ENCODE measurements at regions not wholly inside any gene's neighbourhood (a gene's known extent, or its start where the extent isn't known, plus 50 kb on each side); places are given as distances from the start of the nearest gene placed in this dataset.
"Not testable (repeated sequence)": the region's sequence is repeated elsewhere in the genome, so short reads cannot be mapped to it uniquely, and the experiment has no call there.

DNA sequence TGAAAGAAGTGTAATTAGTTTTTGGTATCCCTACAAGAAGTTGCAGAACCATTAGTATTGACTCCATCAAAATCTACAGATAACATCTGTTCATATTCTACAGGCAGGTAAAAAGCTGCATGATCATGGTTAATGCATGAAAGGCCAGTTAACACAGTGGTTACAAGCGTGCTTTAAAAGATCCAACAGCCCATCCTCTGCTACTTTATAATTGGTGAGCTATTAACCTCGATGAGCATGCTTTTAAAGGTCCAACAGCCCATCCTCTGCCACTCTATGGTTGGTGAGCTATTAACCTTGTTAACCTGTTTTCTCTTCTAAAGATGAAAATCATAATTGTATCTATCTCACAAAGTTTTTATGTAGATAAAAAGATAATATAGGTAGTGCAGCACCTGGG lies 289.3 kb downstream of the DUSP6 start:
- no peak for DNase-seq (ENCODE audit: low read depth in 2 of 2)

DNA sequence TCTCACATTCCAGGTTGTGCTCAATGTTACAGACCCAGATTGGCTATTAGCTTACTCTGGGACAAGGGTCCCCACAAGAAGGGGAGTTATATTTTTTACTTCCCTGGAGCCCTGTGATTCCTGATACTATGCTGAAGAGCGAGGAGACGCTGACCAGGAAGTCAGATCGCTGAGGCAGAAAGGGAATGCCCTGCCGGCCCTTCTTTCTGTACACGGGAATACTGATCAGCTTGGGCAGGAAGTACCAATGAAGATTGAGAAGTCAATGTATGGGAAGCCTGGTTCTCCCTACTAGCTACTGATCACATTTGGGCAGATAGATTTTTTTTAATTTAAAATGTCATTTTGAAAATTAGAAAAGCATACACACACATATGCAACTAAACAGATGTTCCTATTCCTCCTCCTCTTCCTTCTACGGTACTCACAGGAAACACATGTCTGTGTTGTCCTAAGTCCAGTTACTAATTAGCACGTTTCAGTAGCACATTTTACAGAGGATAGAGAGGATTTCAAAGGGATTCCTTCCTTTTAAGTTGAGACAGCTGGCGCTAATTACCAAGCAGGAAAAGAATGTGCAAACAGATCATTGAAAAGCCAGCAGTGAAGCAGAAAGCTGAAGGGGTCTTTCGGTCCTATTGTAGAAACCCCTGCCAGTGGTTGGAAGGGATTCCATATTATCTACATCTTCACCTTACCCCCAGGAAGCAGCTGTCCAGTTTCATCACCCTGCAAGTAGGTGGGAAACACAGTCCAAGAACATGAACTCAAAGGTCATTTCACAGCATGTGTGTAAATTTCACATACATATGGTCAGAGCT lies 292.4 kb downstream of the DUSP6 start:
- DNase-seq (ENCODE audit: low read depth in 2 of 2) = no peak

DNA sequence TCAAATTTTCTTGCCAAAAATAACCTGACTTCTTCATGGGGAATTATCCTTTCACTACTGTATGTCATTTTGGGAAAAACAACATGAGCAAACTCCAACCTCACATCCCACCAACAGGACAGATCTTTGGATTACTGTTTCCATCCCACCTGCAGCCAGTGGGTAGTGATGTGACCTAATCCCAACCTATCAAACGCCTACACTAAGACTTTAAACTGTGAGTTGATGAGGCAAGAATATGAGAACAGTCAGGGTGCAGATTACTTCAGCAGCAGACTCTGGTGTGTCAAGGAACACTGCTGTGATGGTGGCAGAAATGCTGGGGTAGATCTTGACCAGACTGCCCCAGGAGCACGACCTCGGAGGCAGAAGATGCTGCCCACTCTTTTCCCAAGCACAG lies 293.2 kb downstream of the DUSP6 start:
- DNase-seq (ENCODE audit: low read depth in 2 of 2) = no peak

DNA sequence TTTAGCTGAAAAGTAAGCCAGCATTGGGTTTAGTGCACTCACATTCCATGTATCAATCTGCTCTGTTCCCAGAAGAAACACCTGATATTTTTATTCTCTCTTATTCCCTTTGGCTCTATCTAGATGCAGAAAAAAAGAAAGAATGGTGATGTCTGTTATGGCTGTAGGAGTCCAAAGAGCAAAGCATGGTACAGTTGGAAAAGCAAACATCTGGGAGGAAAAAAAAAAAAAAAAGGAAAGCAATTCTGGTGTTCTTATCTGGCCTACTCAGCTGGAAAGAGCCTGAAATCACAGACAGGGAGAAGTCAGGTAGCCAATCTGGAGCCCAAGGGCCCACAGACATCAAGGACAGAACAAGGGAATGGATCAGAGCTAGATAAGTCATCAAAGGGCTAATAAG lies 293.9 kb downstream of the DUSP6 start:
- no peak for DNase-seq (ENCODE audit: low read depth in 2 of 2)

GRCh38 chr12:89053817-89054216 lies 298.5 kb downstream of the DUSP6 start:
- DNase-seq (ENCODE audit: low read depth in 2 of 2) = not testable (repeated sequence)

- DNase-seq (ENCODE audit: low read depth in 2 of 2) = no peak
Measured at GRCh38 chr12:89051065-89051677, 301.1 kb downstream of the DUSP6 start.

- no peak for DNase-seq (ENCODE audit: low read depth in 2 of 2)
Measured at GRCh38 chr12:89047856-89048418, 304.4 kb downstream of the DUSP6 start.

GRCh38 chr12:89041078-89041477 lies 311.2 kb downstream of the DUSP6 start:
- DNase-seq (ENCODE audit: low read depth in 2 of 2) = no peak

- peak; percentile 66 to 73 for DNase-seq (ENCODE audit: low read depth in 2 of 2)
Measured at GRCh38 chr12:89040146-89040964, 311.9 kb downstream of the DUSP6 start.

DNA sequence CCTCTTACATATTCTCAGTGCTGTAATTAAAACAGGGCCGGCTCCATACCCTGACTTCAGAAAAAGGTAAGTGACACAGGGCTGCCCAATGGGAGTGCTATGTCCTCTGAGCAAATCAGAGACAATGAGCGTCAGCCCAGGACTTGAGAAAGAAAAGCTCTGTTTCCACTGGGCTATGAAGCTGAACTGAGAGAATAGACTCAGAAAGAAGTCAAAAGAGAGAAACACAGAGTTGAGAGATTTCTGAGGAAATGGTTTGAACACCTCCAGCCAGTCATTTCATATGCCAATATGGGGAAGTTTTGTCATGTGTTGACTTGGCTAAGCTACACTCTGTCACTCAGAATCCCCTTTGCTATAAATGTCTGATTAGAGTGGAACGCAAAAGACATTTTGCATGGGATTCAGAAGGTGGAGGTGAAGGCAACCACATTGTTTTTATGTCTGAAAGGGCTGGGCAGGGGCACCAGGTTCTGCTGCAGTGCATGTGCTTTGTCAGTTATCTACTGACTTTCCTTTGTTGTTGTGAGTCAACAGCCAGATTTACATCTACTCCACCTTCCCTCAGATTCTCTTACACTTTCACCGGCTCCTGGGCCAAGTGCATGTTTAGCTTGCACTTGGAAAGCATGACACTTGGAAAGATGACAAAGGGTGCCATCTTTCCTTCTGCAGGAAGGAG lies 313.3 kb downstream of the DUSP6 start:
- DNase-seq (ENCODE audit: low read depth in 2 of 2) = peak in 1 of 2 donors; percentile 31

DNA sequence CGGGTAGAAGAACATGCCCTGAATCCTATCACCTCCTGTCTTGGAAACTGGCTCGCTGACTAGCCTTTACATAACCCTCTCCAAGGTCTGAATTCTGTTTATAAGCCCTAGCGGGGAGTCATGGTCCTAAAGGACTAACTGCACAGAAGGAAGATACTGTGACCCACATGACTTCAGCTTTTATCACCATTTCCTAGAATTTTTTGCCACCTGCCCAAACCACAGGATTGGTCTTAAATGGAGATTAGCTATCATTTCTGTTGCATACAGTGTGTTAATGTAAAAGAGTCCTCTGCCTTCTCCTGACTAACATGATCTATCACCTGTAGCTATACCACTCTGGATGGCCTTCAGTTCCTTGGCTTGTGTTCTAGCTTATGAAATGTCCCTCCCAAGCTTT lies 319.2 kb downstream of the DUSP6 start:
- DNase-seq (ENCODE audit: low read depth in 2 of 2) = no peak

DNA sequence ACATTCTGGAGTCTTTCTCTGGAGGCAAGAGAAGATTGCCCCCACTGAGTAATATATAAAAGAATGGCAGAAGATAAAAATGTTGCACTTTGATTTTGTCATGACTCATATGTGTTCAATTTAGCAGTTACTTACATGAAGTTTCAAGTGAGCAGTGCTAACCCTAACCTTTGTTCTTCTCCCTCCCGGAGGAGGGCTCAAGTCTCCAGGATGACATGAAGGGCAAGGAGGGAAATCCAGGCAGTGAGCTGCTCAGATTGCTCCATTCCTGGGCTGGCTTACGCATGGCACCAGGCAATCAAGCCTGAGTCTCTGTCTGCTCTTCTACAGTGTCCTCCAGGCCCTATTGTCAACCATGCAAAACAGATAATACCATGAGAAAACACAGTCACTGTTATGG lies 322.3 kb downstream of the DUSP6 start:
- DNase-seq (ENCODE audit: low read depth in 2 of 2) = no peak

DNA sequence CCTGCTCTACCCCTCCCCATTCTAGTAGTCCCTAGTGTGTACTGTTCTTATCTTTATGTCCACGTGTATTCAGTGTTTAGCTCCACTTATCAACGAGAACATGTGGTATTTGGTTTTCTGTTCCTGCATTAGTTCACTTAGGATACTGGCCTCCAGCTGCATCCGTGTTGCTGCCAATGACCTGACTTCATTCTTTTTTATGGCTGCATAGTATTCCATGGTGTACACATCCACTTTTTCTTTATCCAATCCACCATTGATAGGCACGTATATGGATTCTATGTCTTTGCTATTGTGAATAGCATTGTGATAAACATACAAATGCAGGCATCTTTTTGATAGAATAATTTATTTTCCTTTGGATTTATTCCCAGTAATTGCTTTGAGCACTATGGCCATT lies 327.7 kb downstream of the DUSP6 start:
- no peak for DNase-seq (ENCODE audit: low read depth in 2 of 2)

- no peak for DNase-seq (ENCODE audit: low read depth in 2 of 2)
Measured at GRCh38 chr12:89023936-89024335, 328.4 kb downstream of the DUSP6 start.

DNA sequence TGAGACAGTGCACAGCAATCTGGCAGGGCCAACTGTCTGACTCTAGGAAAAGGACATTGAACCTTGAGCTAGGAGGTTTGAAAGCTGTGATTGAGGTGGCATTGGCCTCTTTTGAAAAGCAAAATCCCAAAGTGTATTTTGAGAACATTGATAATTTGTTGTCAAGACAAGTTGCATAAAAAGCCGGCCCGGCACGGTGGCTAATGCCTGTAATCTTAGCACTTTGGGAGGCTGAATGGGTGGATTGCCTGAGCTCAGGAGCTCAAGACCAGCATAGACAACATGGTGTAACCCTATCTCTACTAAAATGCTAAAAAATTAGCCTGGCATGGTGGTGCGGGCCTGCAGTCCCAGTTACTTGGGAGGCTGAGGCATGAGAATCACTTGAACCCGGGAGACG lies 331.6 kb downstream of the DUSP6 start:
- DNase-seq (ENCODE audit: low read depth in 2 of 2) = no peak

- DNase-seq (ENCODE audit: low read depth in 2 of 2) = no peak
Measured at GRCh38 chr12:89020121-89020480, 332.2 kb downstream of the DUSP6 start.

DNA sequence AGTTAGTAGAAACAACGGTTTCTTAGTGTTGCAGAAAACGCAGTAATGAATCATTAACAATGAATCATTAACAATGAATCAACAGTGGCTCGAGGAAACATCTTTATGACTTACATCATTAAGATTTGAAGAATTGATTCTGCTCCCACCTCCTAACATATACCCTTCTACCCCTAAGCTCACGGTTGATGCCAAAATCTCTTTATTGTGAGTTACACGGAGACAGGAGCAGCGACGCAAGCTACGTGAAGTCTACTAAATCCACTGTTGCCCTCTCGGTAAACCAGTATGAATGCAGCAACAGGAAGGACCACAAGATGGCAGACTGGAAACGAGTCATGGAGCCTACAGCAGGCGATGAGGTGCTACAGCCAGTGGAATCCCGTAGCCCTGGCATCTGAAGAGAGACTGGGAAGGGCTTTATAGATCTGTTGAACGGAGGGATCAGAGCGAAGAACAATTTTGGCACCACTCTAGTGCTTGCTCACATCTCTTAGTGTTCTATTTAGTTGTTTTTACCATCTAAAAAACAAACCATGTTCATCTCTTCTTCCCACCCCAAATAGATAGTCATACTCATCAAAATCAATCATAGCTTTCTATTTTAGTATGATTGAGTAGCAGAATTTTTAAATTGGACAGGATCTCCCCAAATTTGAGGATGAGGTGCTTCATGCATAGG lies 332.7 kb downstream of the DUSP6 start:
- peak; percentile 48 to 60 for DNase-seq (ENCODE audit: low read depth in 2 of 2)

- DNase-seq (ENCODE audit: low read depth in 2 of 2) = peak in 1 of 2 donors; percentile 11
Measured at GRCh38 chr12:89016970-89017778, 335.1 kb downstream of the DUSP6 start.

GRCh38 chr12:89015419-89015818 lies 336.9 kb downstream of the DUSP6 start:
- no peak for DNase-seq (ENCODE audit: low read depth in 2 of 2)

DNA sequence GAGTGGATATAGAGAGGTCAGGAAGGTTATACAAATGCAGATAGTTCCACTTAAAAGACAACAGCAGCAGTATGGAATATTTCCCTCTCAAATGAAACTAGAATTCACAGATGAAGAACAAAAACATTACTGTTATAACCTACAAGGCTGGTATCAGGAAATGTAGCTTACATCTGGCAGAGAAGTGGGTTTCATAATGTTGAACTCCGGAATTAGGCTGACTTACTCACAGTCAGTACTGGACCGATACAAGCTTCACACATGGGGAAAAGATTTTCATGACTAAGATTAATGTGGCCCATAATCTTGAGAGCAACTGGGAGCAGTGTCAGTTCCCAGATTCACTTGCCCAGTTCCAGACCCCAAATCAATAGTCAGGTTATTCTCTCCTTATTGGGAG lies 353.9 kb downstream of the DUSP6 start:
- no peak for DNase-seq (ENCODE audit: low read depth in 2 of 2)

Measured in stimulated activated CD4-positive, alpha-beta T cell treated with anti-CD3 and anti-CD28 coated beads, Interleukin-4, amount 100 ng/mL, for 48 hours (primary cell).